Activated T-cell treated with anti-CD3 and anti-CD28 coated beads, Interleukin-2, amount 50 U/mL, for 72 hours (primary cell): ENCODE measurements at regions not wholly inside any gene's neighbourhood (a gene's known extent, or its start where the extent isn't known, plus 50 kb on each side); places are given as distances from the start of the nearest gene placed in this dataset.
A peak's percentile ranks its signal among the peaks of the same experiment; 100 is the strongest.

Experiments
- ATAC-seq, 2 donors: fragments of 150-1000 bp; cut with Tn5 transposase; replicated peaks in 1 of 2; 2 replicates each; pipeline ENCODE4 v1.10.0; 2021; ENCODE audit warnings: moderate library complexity in 2 of 2, mild to moderate bottlenecking in 1 of 2
- DNase-seq, 2 donors: peaks; one replicate each; pipeline ENCODE4 v3.0.0; 2021 to 2022; ENCODE audit warnings: mixed read lengths in 1 of 2
- H3K27ac Mint-ChIP-seq: one replicate; pipeline ENCODE4 v1.8.0; 2022; ENCODE audit warnings: mild to moderate bottlenecking, moderate library complexity, mixed read lengths
- H3K27me3 Mint-ChIP-seq: one replicate; pipeline ENCODE4 v1.8.0; 2022; ENCODE audit warnings: low read depth, mixed read lengths
- H3K36me3 Mint-ChIP-seq, 2 donors: one replicate each; pipeline ENCODE4 v1.8.0; 2022; ENCODE audit warnings: mixed read lengths in 2 of 2, mild to moderate bottlenecking in 1 of 2; ENCODE audit not compliant: insufficient read depth in 2 of 2
- H3K4me1 Mint-ChIP-seq: one replicate; pipeline ENCODE4 v1.8.0; 2022; ENCODE audit warnings: low read depth, mixed read lengths
- H3K4me3 Mint-ChIP-seq, 2 donors: one replicate each; pipeline ENCODE4 v1.8.0; 2022; ENCODE audit warnings: mild to moderate bottlenecking in 2 of 2, mixed read lengths in 2 of 2, moderate library complexity in 2 of 2
- H3K9me3 Mint-ChIP-seq, 2 donors: one replicate each; pipeline ENCODE4 v1.8.0; 2022; ENCODE audit warnings: mixed read lengths in 2 of 2

DNA sequence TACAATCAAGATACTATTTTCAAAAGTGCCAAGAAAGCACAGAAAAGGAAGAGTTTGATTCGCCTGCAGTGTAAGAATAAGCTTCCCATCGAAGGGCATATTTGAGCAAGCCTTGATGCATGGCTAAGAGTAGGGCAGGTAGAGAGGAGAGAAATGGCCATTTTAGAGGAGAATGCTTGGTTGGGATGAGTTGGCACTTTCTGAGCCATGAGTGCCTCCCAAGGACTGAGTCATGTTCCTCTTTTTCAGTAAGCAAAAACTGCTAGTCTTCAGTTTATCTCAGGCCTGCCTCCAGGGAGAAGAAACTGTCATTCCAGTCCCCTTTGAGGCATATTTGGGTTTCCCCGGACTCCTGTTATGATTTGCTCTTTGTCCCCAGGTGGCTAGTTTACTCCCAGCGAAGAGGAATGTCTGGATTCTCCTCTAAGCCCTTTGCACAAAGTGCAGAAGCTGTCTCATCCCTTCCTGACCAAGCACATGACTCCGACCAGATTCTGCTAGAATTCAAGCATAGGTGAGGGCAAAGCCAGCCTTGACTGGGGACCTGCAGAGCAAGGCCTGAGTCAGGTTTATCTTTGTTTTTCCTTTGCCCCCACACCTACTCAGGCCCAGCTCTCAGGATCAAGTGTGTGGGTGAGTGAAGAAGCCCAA is 115.2 kb downstream of the TTC32 start:
- H3K36me3 Mint-ChIP-seq, result no peaks in the 10 kb centered on the region
- peak in 1 of 2 donors; percentile 1 for DNase-seq
- no peak overlapping the region for H3K4me3 Mint-ChIP-seq
- no peaks in the 10 kb centered on the region for H3K4me1 Mint-ChIP-seq
- no peaks in the 10 kb centered on the region for H3K27me3 Mint-ChIP-seq
- peak in 1 of 2 donors; percentile 53 for ATAC-seq
- no peak overlapping the region for H3K27ac Mint-ChIP-seq
- H3K9me3 Mint-ChIP-seq, result no peaks in the 10 kb centered on the region

DNA sequence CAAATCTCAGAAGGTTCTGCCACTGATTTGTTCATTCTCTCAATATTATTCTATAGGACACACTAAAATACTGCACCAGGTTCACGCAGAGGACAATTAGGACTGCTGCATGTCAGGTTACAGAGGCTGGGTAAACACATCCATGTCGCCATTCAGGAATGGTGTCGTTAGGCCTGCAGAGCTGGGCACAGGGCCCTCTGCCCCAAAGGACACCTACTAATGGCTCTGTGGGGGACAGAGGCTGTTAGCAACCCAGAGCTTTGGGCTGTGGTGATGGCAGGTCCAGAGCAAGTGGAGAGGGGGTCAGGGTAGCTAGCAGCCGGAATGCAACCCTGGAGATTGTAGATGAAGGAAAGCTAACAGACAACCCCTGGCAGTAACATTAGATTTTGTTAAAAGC is 115.9 kb downstream of the TTC32 start:
- DNase-seq (no peak), ATAC-seq (no peak)
- Mint-ChIP-seq H3K36me3 (no peaks in the 10 kb centered on the region), H3K9me3 (no peaks in the 10 kb centered on the region), H3K4me1 (no peaks in the 10 kb centered on the region), H3K4me3 (no peak overlapping the region), H3K27me3 (no peaks in the 10 kb centered on the region), H3K27ac (no peak overlapping the region)

DNA sequence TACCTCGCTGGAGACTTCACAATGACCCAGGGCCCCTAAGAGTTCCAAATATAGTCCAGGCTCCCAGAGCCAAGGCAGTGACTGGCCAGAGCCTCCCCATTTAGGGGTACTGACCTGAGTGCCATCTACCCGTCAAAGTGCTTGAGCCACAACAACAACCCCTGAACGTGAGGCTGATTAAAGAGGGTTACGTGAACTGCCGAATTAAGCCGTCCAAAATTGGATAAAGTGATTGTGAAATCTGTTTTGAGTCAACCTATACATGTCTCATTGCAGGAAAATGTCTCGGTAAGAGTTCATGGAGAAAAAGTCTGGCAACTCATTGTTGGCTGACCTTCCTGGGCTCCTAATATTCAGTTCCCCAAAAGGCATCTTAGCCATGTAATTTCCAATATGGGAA is 116.3 kb downstream of the TTC32 start:
- Mint-ChIP-seq H3K4me3 (no peak overlapping the region), H3K36me3 (no peaks in the 10 kb centered on the region), H3K27ac (no peak overlapping the region), H3K27me3 (no peaks in the 10 kb centered on the region), H3K9me3 (no peaks in the 10 kb centered on the region), H3K4me1 (no peaks in the 10 kb centered on the region)
- no peak for ATAC-seq
- no peak for DNase-seq

DNA sequence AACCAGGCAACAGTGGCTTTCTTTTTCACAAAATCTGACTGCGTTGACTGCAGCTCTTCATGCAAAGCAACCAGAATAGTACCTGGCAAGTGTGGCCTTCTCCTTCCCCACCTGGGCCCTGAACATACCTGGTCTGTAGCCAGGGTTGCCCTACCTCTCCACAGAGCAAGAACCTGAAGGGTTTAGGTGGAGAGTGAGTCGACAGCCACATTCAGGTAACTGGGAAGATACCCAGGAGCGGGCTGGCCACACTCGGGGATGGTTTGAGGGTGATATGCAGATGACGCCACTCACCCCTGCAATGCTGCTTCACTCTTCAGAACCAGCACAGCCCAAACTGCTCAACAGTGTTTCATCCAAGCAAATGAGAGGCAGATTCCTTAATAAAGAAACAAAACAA is 117.3 kb downstream of the TTC32 start:
- DNase-seq (no peak), ATAC-seq (no peak)
- no peak overlapping the region for H3K27ac Mint-ChIP-seq
- H3K27me3 Mint-ChIP-seq, result peaks cover 3% of the 10 kb centered on the region
- H3K4me1 Mint-ChIP-seq, result no peaks in the 10 kb centered on the region
- no peak overlapping the region for H3K4me3 Mint-ChIP-seq
- no peaks in the 10 kb centered on the region for H3K36me3 Mint-ChIP-seq
- no peaks in the 10 kb centered on the region for H3K9me3 Mint-ChIP-seq

DNA sequence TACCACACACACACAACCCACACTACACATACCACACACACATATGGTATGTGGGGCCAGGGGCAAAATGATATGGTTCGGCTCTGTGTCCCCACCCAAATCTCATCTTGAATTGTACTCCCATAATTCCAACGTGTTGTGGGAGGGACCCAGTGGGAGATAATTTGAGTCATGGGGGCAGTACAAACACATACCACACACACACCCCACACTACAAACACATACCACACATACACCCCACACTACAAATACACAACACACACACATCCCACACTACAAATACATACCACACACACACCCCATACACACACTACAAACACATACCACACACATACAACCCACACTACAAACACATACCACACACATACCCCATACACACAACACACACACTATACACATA is 117.8 kb downstream of the TTC32 start:
- H3K9me3 Mint-ChIP-seq, result no peaks in the 10 kb centered on the region
- no peak overlapping the region for H3K4me3 Mint-ChIP-seq
- ATAC-seq (no peak), DNase-seq (no peak)
- no peak overlapping the region for H3K27ac Mint-ChIP-seq
- peaks cover 8% of the 10 kb centered on the region for H3K27me3 Mint-ChIP-seq
- H3K36me3 Mint-ChIP-seq, result no peaks in the 10 kb centered on the region
- H3K4me1 Mint-ChIP-seq, result no peaks in the 10 kb centered on the region

DNA sequence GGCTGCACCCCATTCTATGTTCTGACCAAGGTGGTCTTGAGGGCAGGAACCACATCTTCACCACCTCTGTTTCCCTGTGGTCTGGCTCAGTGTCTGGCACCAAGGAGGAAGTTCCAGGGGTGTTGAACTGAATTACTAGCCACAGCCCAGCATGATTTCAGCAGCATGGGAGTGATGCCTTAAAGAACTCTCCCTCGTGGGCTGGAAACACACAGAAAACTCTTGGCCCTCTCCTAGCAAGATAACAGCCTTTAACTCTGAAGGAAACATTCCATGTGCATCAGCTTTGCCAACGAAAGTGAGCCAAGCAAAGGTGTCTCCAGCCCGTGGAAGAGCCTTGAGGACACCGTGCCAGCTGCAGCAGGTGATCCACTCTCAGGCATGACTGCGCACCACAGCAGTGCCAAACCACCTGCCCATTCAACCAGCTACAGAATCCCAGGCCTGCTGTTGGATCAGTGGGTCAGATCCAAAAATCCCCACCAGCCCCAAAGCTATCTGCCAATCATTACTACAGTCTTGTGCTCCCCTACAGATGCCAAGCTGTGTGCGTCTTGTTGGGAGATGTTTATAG is 124.8 kb downstream of the TTC32 start:
- Mint-ChIP-seq H3K27me3 (peaks cover 20% of the 10 kb centered on the region), H3K36me3 (no peaks in the 10 kb centered on the region), H3K9me3 (no peaks in the 10 kb centered on the region), H3K4me1 (no peaks in the 10 kb centered on the region), H3K27ac (no peak overlapping the region), H3K4me3 (no peak overlapping the region)
- no peak for DNase-seq
- ATAC-seq, result no peak

DNA sequence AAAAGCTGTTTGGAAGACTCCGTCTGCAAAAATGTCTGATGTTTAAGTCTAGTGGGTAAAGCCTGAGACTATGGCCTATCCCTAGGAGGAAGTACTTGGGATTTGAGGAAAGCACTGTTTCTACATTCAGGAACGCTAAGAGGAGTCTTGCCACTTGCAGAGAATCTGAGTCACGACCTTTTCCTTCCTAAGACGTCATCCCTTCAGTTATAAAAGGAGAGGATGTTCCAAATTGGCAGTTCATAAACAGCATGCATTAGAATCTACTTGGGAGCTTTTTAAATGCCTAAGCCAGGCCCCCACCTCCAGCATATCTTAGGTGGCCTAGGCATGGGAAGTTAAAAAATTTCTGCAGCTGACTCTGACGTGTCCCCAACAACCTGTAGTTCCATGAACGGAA is 125.9 kb downstream of the TTC32 start:
- Mint-ChIP-seq H3K27me3 (peaks cover 26% of the 10 kb centered on the region), H3K27ac (no peak overlapping the region), H3K9me3 (no peaks in the 10 kb centered on the region), H3K36me3 (no peaks in the 10 kb centered on the region), H3K4me1 (no peaks in the 10 kb centered on the region), H3K4me3 (no peak overlapping the region)
- ATAC-seq, result no peak
- DNase-seq, result no peak

DNA sequence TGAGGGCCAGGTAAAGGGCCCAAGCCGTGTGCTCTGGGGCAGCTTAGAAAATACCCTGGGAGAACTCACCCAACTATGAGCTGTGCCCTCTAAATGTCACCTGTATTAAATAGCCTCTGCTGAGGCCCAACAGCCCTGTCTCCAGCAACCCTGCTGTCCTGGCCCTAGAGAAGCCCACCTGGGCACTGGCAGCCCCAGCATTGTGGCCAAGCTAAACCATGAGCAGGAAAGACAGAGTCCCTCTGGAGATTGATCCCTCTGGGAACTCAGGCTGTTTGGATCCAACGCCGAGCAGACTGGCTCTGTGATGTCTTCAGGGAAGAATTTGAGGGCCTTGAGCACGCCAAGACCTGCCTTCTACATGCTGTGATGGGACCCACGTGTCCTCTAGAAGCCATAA is 126.5 kb downstream of the TTC32 start:
- Mint-ChIP-seq H3K4me1 (no peaks in the 10 kb centered on the region), H3K27me3 (peaks cover 28% of the 10 kb centered on the region), H3K4me3 (no peak overlapping the region), H3K36me3 (no peaks in the 10 kb centered on the region), H3K27ac (no peak overlapping the region), H3K9me3 (no peaks in the 10 kb centered on the region)
- no peak for DNase-seq
- ATAC-seq, result no peak

DNA sequence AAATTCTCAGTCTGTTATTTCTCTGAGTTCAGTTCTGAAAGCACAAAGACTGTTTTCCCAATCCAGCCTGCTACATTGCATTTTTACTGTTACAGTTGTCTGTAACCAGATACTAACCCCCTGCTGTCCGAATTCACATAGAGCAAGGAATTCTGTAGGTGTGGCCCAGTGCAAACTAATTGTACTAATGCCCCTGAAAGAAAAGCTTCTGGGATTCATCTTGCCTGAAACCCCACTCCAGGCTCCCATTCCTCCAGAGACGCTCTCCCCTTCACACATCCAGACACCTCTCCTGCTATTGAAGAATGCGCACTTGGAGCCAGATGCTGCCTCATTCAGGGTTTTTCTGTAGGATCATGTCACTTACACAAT is 127.0 kb downstream of the TTC32 start:
- no peak for ATAC-seq
- no peaks in the 10 kb centered on the region for H3K36me3 Mint-ChIP-seq
- H3K4me3 Mint-ChIP-seq, result no peak overlapping the region
- no peak overlapping the region for H3K27ac Mint-ChIP-seq
- H3K27me3 Mint-ChIP-seq, result peaks cover 28% of the 10 kb centered on the region
- no peaks in the 10 kb centered on the region for H3K4me1 Mint-ChIP-seq
- no peaks in the 10 kb centered on the region for H3K9me3 Mint-ChIP-seq
- DNase-seq, result no peak

DNA sequence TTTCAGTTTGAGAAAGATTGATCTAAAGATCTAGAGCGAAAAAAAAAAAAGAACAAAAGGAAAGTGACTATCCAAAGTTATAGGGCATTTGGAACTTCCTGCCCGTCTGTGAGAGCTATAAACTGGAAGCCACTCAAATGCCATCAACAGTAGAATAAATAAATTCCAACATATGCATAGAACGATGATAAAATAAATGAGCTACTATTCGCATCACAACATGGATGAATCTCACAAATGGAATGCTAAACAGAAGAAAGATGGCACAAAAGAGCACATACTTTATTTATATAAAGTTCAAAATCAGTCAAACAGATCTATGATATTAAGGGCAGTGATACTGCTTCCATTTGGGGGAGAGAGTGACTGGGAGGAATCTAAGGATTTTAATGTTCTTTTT is 128.8 kb downstream of the TTC32 start:
- Mint-ChIP-seq H3K4me1 (no peaks in the 10 kb centered on the region), H3K27ac (no peak overlapping the region), H3K9me3 (no peaks in the 10 kb centered on the region), H3K36me3 (no peaks in the 10 kb centered on the region), H3K4me3 (no peak overlapping the region), H3K27me3 (peaks cover 16% of the 10 kb centered on the region)
- no peak for ATAC-seq
- no peak for DNase-seq

DNA sequence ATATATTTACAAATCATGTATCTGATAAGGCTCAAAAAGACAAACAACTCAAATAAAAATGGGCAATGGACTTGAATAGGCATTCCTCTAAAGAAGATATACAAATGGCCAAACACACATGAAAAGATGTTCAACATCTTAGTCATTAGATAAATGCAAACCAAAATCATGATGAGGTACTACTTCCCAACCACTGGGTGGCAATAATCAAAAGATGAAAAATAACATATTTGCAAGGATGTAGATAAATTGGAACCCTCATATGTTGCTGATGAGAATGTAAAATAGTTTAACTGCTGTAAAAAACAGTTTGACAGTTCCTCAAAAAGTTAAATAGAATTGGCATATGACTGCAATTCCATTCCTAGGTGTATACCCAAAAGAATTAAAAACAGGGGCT is 132.3 kb downstream of the TTC32 start:
- DNase-seq, result no peak
- H3K4me3 Mint-ChIP-seq, result no peak overlapping the region
- no peaks in the 10 kb centered on the region for H3K4me1 Mint-ChIP-seq
- ATAC-seq, result no peak
- H3K9me3 Mint-ChIP-seq, result no peaks in the 10 kb centered on the region
- H3K27me3 Mint-ChIP-seq, result peaks cover 22% of the 10 kb centered on the region
- H3K27ac Mint-ChIP-seq, result no peak overlapping the region
- H3K36me3 Mint-ChIP-seq, result no peaks in the 10 kb centered on the region

DNA sequence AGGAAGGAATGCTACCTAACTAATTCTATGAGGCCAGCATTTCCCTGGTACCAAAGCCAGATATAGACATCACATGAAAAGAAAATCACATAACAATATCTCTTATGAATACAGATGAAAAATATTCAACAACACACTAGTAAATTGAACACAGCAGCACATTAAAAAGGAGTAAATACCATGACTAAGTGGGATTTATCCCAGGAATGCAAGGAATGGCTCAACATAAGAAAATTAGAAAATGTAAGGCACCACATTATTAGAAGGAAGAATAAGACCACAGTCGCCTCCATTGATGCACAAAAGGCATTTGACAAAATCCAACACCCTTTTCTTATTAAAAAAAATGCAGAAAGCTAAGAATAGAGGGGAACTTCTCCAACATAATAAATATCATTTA is 133.9 kb downstream of the TTC32 start:
- no peak for ATAC-seq
- no peaks in the 10 kb centered on the region for H3K9me3 Mint-ChIP-seq

DNA sequence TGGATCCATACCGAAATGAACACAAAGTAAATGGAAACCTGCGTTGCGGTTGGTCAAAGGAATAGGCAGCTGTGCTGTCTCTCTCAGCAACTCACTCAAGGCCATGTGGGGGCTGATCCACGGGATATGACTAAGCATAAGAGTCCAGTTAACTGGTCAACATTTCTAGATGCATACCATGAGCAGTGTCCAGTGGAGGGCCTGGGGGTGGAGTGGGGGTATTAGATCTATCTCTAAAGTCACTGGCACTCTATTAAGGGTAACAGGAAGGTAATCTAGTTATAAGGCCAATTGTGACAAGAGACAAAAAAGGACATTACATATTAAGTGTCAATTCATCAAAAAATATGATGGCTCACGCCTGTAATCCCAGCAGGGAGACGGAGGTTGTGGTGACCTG is 136.8 kb downstream of the TTC32 start:
- Mint-ChIP-seq H3K36me3 (no peaks in the 10 kb centered on the region), H3K27ac (no peak overlapping the region), H3K4me3 (no peak overlapping the region), H3K4me1 (no peaks in the 10 kb centered on the region), H3K9me3 (no peaks in the 10 kb centered on the region), H3K27me3 (peaks cover 13% of the 10 kb centered on the region)
- no peak for ATAC-seq
- no peak for DNase-seq

More for the DNA sequence above, 133.9 kb downstream of the TTC32 start:
- Mint-ChIP-seq H3K4me1 (no peaks in the 10 kb centered on the region), H3K36me3 (no peaks in the 10 kb centered on the region), H3K27ac (no peak overlapping the region), H3K4me3 (no peak overlapping the region), H3K27me3 (peaks cover 20% of the 10 kb centered on the region)
- no peak for DNase-seq

DNA sequence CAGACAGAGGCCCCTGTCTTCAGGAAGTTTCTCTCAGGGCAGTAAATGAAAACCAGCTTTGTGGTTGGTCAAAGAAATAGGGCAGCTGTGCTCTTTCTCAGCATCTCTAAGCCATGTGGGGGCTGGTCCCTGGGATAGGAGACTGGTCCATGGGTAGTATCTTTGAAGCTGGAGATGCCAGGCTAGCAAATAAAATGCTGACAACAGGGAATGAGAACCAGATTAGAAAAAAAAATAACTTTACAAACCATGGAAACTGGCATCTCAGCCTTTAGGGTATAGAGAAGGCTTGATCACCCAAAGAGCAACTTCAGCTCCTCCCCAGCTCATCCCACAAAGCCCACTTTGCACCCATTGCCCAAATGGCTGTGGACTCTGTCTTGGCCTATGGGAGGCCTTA is 138.1 kb downstream of the TTC32 start:
- Mint-ChIP-seq H3K36me3 (no peaks in the 10 kb centered on the region), H3K27me3 (peaks cover 13% of the 10 kb centered on the region), H3K27ac (no peak overlapping the region), H3K4me3 (no peak overlapping the region), H3K9me3 (no peaks in the 10 kb centered on the region), H3K4me1 (no peaks in the 10 kb centered on the region)
- DNase-seq (no peak), ATAC-seq (no peak)
